ENCODE measurements at regions not wholly inside any gene's neighbourhood (a gene's known extent, or its start where the extent isn't known, plus 50 kb on each side); places are given as distances from the start of the nearest gene placed in this dataset.

GRCh38 chr13:90800082-90800746, 547.3 kb upstream of the MIR17HG start:
- H4K20me1 ChIP-seq (ENCODE audit: low read depth, low read length), result no peaks in the 10 kb centered on the region
- H3F3A ChIP-seq (ENCODE audit: insufficient read depth), result no peaks in the 10 kb centered on the region
- no peaks in the 10 kb centered on the region for H3K9me2 ChIP-seq (replicated peaks; ENCODE audit: insufficient read depth, low read length)
- H3K27ac ChIP-seq (ENCODE audit: low read depth, low read length), result no peak overlapping the region
- TF ChIP-seq CTCF (IDR thresholded peaks at IDR 0.05; ENCODE audit: insufficient read depth, low read length, poor library complexity, severe bottlenecking) (no peak), EZH2phosphoT487 (conservative IDR thresholded peaks at IDR 0.05; ENCODE audit: low read length) (no peak)
- no peak overlapping the region for H2AFZ ChIP-seq (ENCODE audit: low read depth, low read length, severe bottlenecking)
- no peaks in the 10 kb centered on the region for H3K79me2 ChIP-seq (ENCODE audit: insufficient read depth, low read length)
- no peak overlapping the region for H3K9ac ChIP-seq (ENCODE audit: low read length)
- H3K4me3 ChIP-seq (ENCODE audit: insufficient read depth, low read length, poor library complexity, severe bottlenecking), result no peak overlapping the region
- H3K9me3 ChIP-seq (ENCODE audit: insufficient read depth, low read length), result no peaks in the 10 kb centered on the region
- no peaks in the 10 kb centered on the region for H3K36me3 ChIP-seq (ENCODE audit: low read length)
- H3K27me3 ChIP-seq (ENCODE audit: low read length), result no peaks in the 10 kb centered on the region
- H3K4me2 ChIP-seq (ENCODE audit: low read depth, low read length, poor library complexity, severe bottlenecking), result no peak overlapping the region

DNA sequence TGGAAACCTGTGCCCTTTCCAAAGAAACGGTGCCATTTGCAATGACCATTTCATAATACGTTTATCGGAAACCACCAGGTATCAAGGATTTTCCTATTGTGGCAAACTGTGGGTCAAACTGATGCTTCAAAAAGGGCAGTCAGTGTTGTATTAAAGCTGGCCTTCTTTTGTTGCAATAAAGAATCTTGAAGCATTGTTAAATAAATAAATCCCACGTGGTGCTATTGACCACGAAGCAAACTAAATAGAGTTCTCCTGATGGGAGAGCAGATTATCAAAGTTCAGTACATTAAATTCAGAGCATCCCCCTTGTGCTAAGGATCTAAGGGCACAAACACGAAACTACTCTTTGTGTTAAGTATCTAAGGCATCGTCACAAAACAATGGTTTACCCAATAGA, 545.9 kb upstream of the MIR17HG start:
- no peaks in the 10 kb centered on the region for H3K79me2 ChIP-seq (ENCODE audit: insufficient read depth, low read length)
- H2AFZ ChIP-seq (ENCODE audit: low read depth, low read length, severe bottlenecking), result no peak overlapping the region
- H3K4me2 ChIP-seq (ENCODE audit: low read depth, low read length, poor library complexity, severe bottlenecking), result no peak overlapping the region
- H3K9me2 ChIP-seq (replicated peaks; ENCODE audit: insufficient read depth, low read length), result no peaks in the 10 kb centered on the region
- H3K9ac ChIP-seq (ENCODE audit: low read length), result no peak overlapping the region
- no peaks in the 10 kb centered on the region for H3K36me3 ChIP-seq (ENCODE audit: low read length)
- H3K9me3 ChIP-seq (ENCODE audit: insufficient read depth, low read length), result no peaks in the 10 kb centered on the region
- H3K27ac ChIP-seq (ENCODE audit: low read depth, low read length), result no peak overlapping the region
- H4K20me1 ChIP-seq (ENCODE audit: low read depth, low read length), result no peaks in the 10 kb centered on the region
- H3K4me3 ChIP-seq (ENCODE audit: insufficient read depth, low read length, poor library complexity, severe bottlenecking), result no peak overlapping the region
- no peaks in the 10 kb centered on the region for H3F3A ChIP-seq (ENCODE audit: insufficient read depth)
- no peak for TF ChIP-seq CTCF (IDR thresholded peaks at IDR 0.05; ENCODE audit: insufficient read depth, low read length, poor library complexity, severe bottlenecking)
- TF ChIP-seq EZH2phosphoT487 (conservative IDR thresholded peaks at IDR 0.05; ENCODE audit: low read length), result no peak
- H3K27me3 ChIP-seq (ENCODE audit: low read length), result no peaks in the 10 kb centered on the region

GRCh38 chr13:90803210-90803609, 544.3 kb upstream of the MIR17HG start:
- no peaks in the 10 kb centered on the region for H3K36me3 ChIP-seq (ENCODE audit: low read length)

More at GRCh38 chr13:90803210-90803609, 544.3 kb upstream of the MIR17HG start:
- H3K9ac ChIP-seq (ENCODE audit: low read length), result no peak overlapping the region
- TF ChIP-seq EZH2phosphoT487 (conservative IDR thresholded peaks at IDR 0.05; ENCODE audit: low read length) (no peak), CTCF (IDR thresholded peaks at IDR 0.05; ENCODE audit: insufficient read depth, low read length, poor library complexity, severe bottlenecking) (no peak)
- no peaks in the 10 kb centered on the region for H3F3A ChIP-seq (ENCODE audit: insufficient read depth)
- H3K27ac ChIP-seq (ENCODE audit: low read depth, low read length), result no peak overlapping the region
- H2AFZ ChIP-seq (ENCODE audit: low read depth, low read length, severe bottlenecking), result no peak overlapping the region
- no peaks in the 10 kb centered on the region for H3K9me3 ChIP-seq (ENCODE audit: insufficient read depth, low read length)
- no peak overlapping the region for H3K4me3 ChIP-seq (ENCODE audit: insufficient read depth, low read length, poor library complexity, severe bottlenecking)
- no peaks in the 10 kb centered on the region for H3K27me3 ChIP-seq (ENCODE audit: low read length)
- no peaks in the 10 kb centered on the region for H4K20me1 ChIP-seq (ENCODE audit: low read depth, low read length)
- H3K9me2 ChIP-seq (replicated peaks; ENCODE audit: insufficient read depth, low read length), result no peaks in the 10 kb centered on the region
- H3K4me2 ChIP-seq (ENCODE audit: low read depth, low read length, poor library complexity, severe bottlenecking), result no peak overlapping the region
- H3K79me2 ChIP-seq (ENCODE audit: insufficient read depth, low read length), result no peaks in the 10 kb centered on the region
